Stimulated activated memory B cell treated with anti-CD40 and anti-IgM and Interleukin-4, amounts not matched to agents 10 μg/mL and 1 μg/mL and 100 μg/mL, for 72 hours (primary cell): ENCODE measurements at regions not wholly inside any gene's neighbourhood (a gene's known extent, or its start where the extent isn't known, plus 50 kb on each side); places are given as distances from the start of the nearest gene placed in this dataset.

Experiments used
- ATAC-seq: fragments of 150-1000 bp; cut with Tn5 transposase; 2 replicates; pipeline ENCODE4 v1.10.0; 2021
- H3K27ac Mint-ChIP-seq: one replicate; pipeline ENCODE4 v1.8.0; 2022; ENCODE audit warnings: mild to moderate bottlenecking, mixed read lengths
- H3K27me3 Mint-ChIP-seq: one replicate; pipeline ENCODE4 v1.8.0; 2022; ENCODE audit warnings: mixed read lengths
- H3K36me3 Mint-ChIP-seq: one replicate; pipeline ENCODE4 v1.8.0; 2022; ENCODE audit warnings: mixed read lengths
- H3K4me1 Mint-ChIP-seq: one replicate; pipeline ENCODE4 v1.8.0; 2022; ENCODE audit warnings: mixed read lengths
- H3K4me3 Mint-ChIP-seq: one replicate; pipeline ENCODE4 v1.8.0; 2022; ENCODE audit warnings: mild to moderate bottlenecking, moderate library complexity, mixed read lengths
- H3K9me3 Mint-ChIP-seq: one replicate; pipeline ENCODE4 v1.8.0; 2022; ENCODE audit warnings: mixed read lengths

GRCh38 chr4:127540497-127541025 lies 92.2 kb upstream of the INTU start:
- no peak overlapping the region for H3K27ac Mint-ChIP-seq
- no peak overlapping the region for H3K4me3 Mint-ChIP-seq
- H3K4me1 Mint-ChIP-seq: no peaks in the 10 kb centered on the region
- no peaks in the 10 kb centered on the region for H3K36me3 Mint-ChIP-seq
- no peaks in the 10 kb centered on the region for H3K9me3 Mint-ChIP-seq
- no peaks in the 10 kb centered on the region for H3K27me3 Mint-ChIP-seq
- no peak for ATAC-seq

GRCh38 chr4:127545271-127545670 lies 87.5 kb upstream of the INTU start:
- no peaks in the 10 kb centered on the region for H3K4me1 Mint-ChIP-seq
- no peak overlapping the region for H3K27ac Mint-ChIP-seq
- no peaks in the 10 kb centered on the region for H3K36me3 Mint-ChIP-seq
- no peak for ATAC-seq
- H3K4me3 Mint-ChIP-seq: no peak overlapping the region
- no peaks in the 10 kb centered on the region for H3K27me3 Mint-ChIP-seq
- H3K9me3 Mint-ChIP-seq: no peaks in the 10 kb centered on the region

- no peaks in the 10 kb centered on the region for H3K36me3 Mint-ChIP-seq
- H3K27me3 Mint-ChIP-seq: no peaks in the 10 kb centered on the region
- no peak overlapping the region for H3K27ac Mint-ChIP-seq
- H3K9me3 Mint-ChIP-seq: no peaks in the 10 kb centered on the region
- H3K4me1 Mint-ChIP-seq: no peaks in the 10 kb centered on the region
- ATAC-seq: no peak
- H3K4me3 Mint-ChIP-seq: no peak overlapping the region
Measured at GRCh38 chr4:127548990-127549925, 83.5 kb upstream of the INTU start.

GRCh38 chr4:127555106-127555505 lies 77.7 kb upstream of the INTU start:
- H3K36me3 Mint-ChIP-seq: no peaks in the 10 kb centered on the region
- H3K27me3 Mint-ChIP-seq: no peaks in the 10 kb centered on the region
- no peaks in the 10 kb centered on the region for H3K9me3 Mint-ChIP-seq
- no peaks in the 10 kb centered on the region for H3K4me1 Mint-ChIP-seq
- ATAC-seq: no peak
- no peak overlapping the region for H3K4me3 Mint-ChIP-seq
- H3K27ac Mint-ChIP-seq: no peak overlapping the region

GRCh38 chr4:127558088-127558487 lies 74.7 kb upstream of the INTU start:
- H3K4me3 Mint-ChIP-seq: no peak overlapping the region
- H3K9me3 Mint-ChIP-seq: no peaks in the 10 kb centered on the region
- H3K4me1 Mint-ChIP-seq: no peaks in the 10 kb centered on the region
- H3K27me3 Mint-ChIP-seq: no peaks in the 10 kb centered on the region
- ATAC-seq: no peak
- H3K27ac Mint-ChIP-seq: no peak overlapping the region
- H3K36me3 Mint-ChIP-seq: no peaks in the 10 kb centered on the region

- Mint-ChIP-seq H3K9me3 (no peaks in the 10 kb centered on the region), H3K36me3 (no peaks in the 10 kb centered on the region), H3K27me3 (no peaks in the 10 kb centered on the region), H3K4me3 (no peak overlapping the region), H3K4me1 (no peaks in the 10 kb centered on the region), H3K27ac (no peak overlapping the region)
- peak; percentile 35 for ATAC-seq
Measured at GRCh38 chr4:127558489-127559407, 74.0 kb upstream of the INTU start.

- no peaks in the 10 kb centered on the region for H3K4me1 Mint-ChIP-seq
- H3K36me3 Mint-ChIP-seq: no peaks in the 10 kb centered on the region
- no peaks in the 10 kb centered on the region for H3K9me3 Mint-ChIP-seq
- peak; percentile 13 for ATAC-seq
- no peak overlapping the region for H3K27ac Mint-ChIP-seq
- no peak overlapping the region for H3K4me3 Mint-ChIP-seq
- no peaks in the 10 kb centered on the region for H3K27me3 Mint-ChIP-seq
Measured at GRCh38 chr4:127559981-127560380, 72.8 kb upstream of the INTU start.

- no peak overlapping the region for H3K4me3 Mint-ChIP-seq
- H3K27me3 Mint-ChIP-seq: no peaks in the 10 kb centered on the region
- no peaks in the 10 kb centered on the region for H3K9me3 Mint-ChIP-seq
- H3K27ac Mint-ChIP-seq: no peak overlapping the region
- H3K36me3 Mint-ChIP-seq: no peaks in the 10 kb centered on the region
- no peaks in the 10 kb centered on the region for H3K4me1 Mint-ChIP-seq
- no peak for ATAC-seq
Measured at GRCh38 chr4:127560755-127561154, 72.0 kb upstream of the INTU start.

GRCh38 chr4:127574643-127575042 lies 58.1 kb upstream of the INTU start:
- Mint-ChIP-seq H3K36me3 (no peaks in the 10 kb centered on the region), H3K4me3 (no peak overlapping the region), H3K4me1 (no peaks in the 10 kb centered on the region), H3K9me3 (no peaks in the 10 kb centered on the region), H3K27me3 (peaks cover 15% of the 10 kb centered on the region), H3K27ac (no peak overlapping the region)
- ATAC-seq: no peak

GRCh38 chr4:127575888-127576287 lies 56.9 kb upstream of the INTU start:
- H3K4me3 Mint-ChIP-seq: no peak overlapping the region
- ATAC-seq: no peak

GRCh38 chr4:127578491-127578890 lies 54.3 kb upstream of the INTU start:
- H3K27ac Mint-ChIP-seq: no peak overlapping the region
- no peaks in the 10 kb centered on the region for H3K4me1 Mint-ChIP-seq
- no peaks in the 10 kb centered on the region for H3K9me3 Mint-ChIP-seq
- H3K27me3 Mint-ChIP-seq: peaks cover 15% of the 10 kb centered on the region
- no peak for ATAC-seq
- H3K4me3 Mint-ChIP-seq: no peak overlapping the region
- no peaks in the 10 kb centered on the region for H3K36me3 Mint-ChIP-seq

More at GRCh38 chr4:127575888-127576287, 56.9 kb upstream of the INTU start:
- Mint-ChIP-seq H3K9me3 (no peaks in the 10 kb centered on the region), H3K27me3 (peaks cover 15% of the 10 kb centered on the region), H3K27ac (no peak overlapping the region), H3K4me1 (no peaks in the 10 kb centered on the region), H3K36me3 (no peaks in the 10 kb centered on the region)

- ATAC-seq: no peak
- no peaks in the 10 kb centered on the region for H3K4me1 Mint-ChIP-seq
- no peak overlapping the region for H3K27ac Mint-ChIP-seq
- H3K9me3 Mint-ChIP-seq: no peaks in the 10 kb centered on the region
- no peaks in the 10 kb centered on the region for H3K36me3 Mint-ChIP-seq
- peaks cover 15% of the 10 kb centered on the region for H3K27me3 Mint-ChIP-seq
- H3K4me3 Mint-ChIP-seq: no peak overlapping the region
Measured at GRCh38 chr4:127578967-127579366, 53.8 kb upstream of the INTU start.

GRCh38 chr4:127579821-127580220 lies 52.9 kb upstream of the INTU start:
- Mint-ChIP-seq H3K4me3 (no peak overlapping the region), H3K9me3 (no peaks in the 10 kb centered on the region), H3K27ac (no peak overlapping the region), H3K27me3 (peaks cover 9% of the 10 kb centered on the region), H3K36me3 (no peaks in the 10 kb centered on the region), H3K4me1 (no peaks in the 10 kb centered on the region)
- no peak for ATAC-seq

- Mint-ChIP-seq H3K4me1 (no peaks in the 10 kb centered on the region), H3K36me3 (no peaks in the 10 kb centered on the region), H3K27me3 (peaks cover 6% of the 10 kb centered on the region), H3K27ac (no peak overlapping the region), H3K9me3 (no peaks in the 10 kb centered on the region), H3K4me3 (no peak overlapping the region)
- no peak for ATAC-seq
Measured at GRCh38 chr4:127580300-127580699, 52.5 kb upstream of the INTU start.

- no peaks in the 10 kb centered on the region for H3K4me1 Mint-ChIP-seq
- no peak overlapping the region for H3K4me3 Mint-ChIP-seq
- no peaks in the 10 kb centered on the region for H3K36me3 Mint-ChIP-seq
Measured at GRCh38 chr4:127580891-127581290, 51.9 kb upstream of the INTU start.

More at GRCh38 chr4:127580891-127581290, 51.9 kb upstream of the INTU start:
- Mint-ChIP-seq H3K27me3 (peaks cover 6% of the 10 kb centered on the region), H3K9me3 (no peaks in the 10 kb centered on the region), H3K27ac (no peak overlapping the region)
- ATAC-seq: no peak
